ENCODE measurements at regions not wholly inside any gene's neighbourhood (a gene's known extent, or its start where the extent isn't known, plus 50 kb on each side); places are given as distances from the start of the nearest gene placed in this dataset.
"Not testable (repeated sequence)": the region's sequence is repeated elsewhere in the genome, so short reads cannot be mapped to it uniquely, and the experiment has no call there.

GRCh38 chrX:915427-916229 lies 285.0 kb downstream of the SHOX start:
- ChIA-PET CTCF (no interaction called here), POLR2A (ENCODE audit: unreplicated experiment) (no interaction called here)
- intact Hi-C loops (cut with micrococcal nuclease): no loop called here
- no TSS peak for BruUV-seq (replicated peaks)
- DNase-seq (no peak), ATAC-seq (no peak)
- Histone ChIP-seq H2AFZ (ENCODE audit: low read length) (no peak overlapping the region), H3K36me3 (ENCODE audit: low read depth, low read length) (no peaks in the 10 kb centered on the region), H3K4me1 (ENCODE audit: insufficient read depth, low read length) (no peaks in the 10 kb centered on the region), H3K9ac (ENCODE audit: low read length) (no peak overlapping the region), H4K20me1 (ENCODE audit: low read length) (no peaks in the 10 kb centered on the region), H3K27me3 (ENCODE audit: low read length) (0 out of 2 replicates have a peak, but pooled peaks cover 8% of the 10 kb centered on the region), H3K9me3 (ENCODE audit: low read length) (no peaks in the 10 kb centered on the region), H3K79me2 (ENCODE audit: low read length) (no peaks in the 10 kb centered on the region), H3K4me3 (ENCODE audit: low read length) (no peak overlapping the region), H3K4me2 (ENCODE audit: low read length) (no peak overlapping the region), H3K27ac (ENCODE audit: low read length) (no peak overlapping the region), H3K9me2 (replicated peaks; ENCODE audit: low read length) (no peaks in the 10 kb centered on the region), H3F3A (ENCODE audit: low read length, unreplicated experiment) (no peaks in the 10 kb centered on the region)
- TF ChIP-seq EZH2 (IDR thresholded peaks at IDR 0.05; ENCODE audit: low read length, unreplicated experiment) (no peak), CTCF (conservative IDR thresholded peaks at IDR 0.05; ENCODE audit: low read depth, low read length) (no peak), EZH2phosphoT487 (IDR thresholded peaks at IDR 0.05; ENCODE audit: borderline replicate concordance, low read length) (no peak)

GRCh38 chrX:914206-914605 lies 283.6 kb downstream of the SHOX start:
- no peak for TF ChIP-seq EZH2 (IDR thresholded peaks at IDR 0.05; ENCODE audit: low read length, unreplicated experiment)
- TF ChIP-seq CTCF (conservative IDR thresholded peaks at IDR 0.05; ENCODE audit: low read depth, low read length): no peak
- no peak for TF ChIP-seq EZH2phosphoT487 (IDR thresholded peaks at IDR 0.05; ENCODE audit: borderline replicate concordance, low read length)
- H3F3A ChIP-seq (ENCODE audit: low read length, unreplicated experiment): no peaks in the 10 kb centered on the region
- intact Hi-C loops (cut with micrococcal nuclease): no loop called here
- no peaks in the 10 kb centered on the region for H4K20me1 ChIP-seq (ENCODE audit: low read length)
- H3K9ac ChIP-seq (ENCODE audit: low read length): no peak overlapping the region
- POLR2A ChIA-PET (ENCODE audit: unreplicated experiment): no interaction called here
- ATAC-seq (no peak), DNase-seq (no peak)
- no peaks in the 10 kb centered on the region for H3K27me3 ChIP-seq (ENCODE audit: low read length)
- CTCF ChIA-PET: no interaction called here
- no peaks in the 10 kb centered on the region for H3K79me2 ChIP-seq (ENCODE audit: low read length)
- H3K9me2 ChIP-seq (replicated peaks; ENCODE audit: low read length): no peaks in the 10 kb centered on the region
- no peaks in the 10 kb centered on the region for H3K4me1 ChIP-seq (ENCODE audit: insufficient read depth, low read length)
- no peaks in the 10 kb centered on the region for H3K9me3 ChIP-seq (ENCODE audit: low read length)
- no peak overlapping the region for H2AFZ ChIP-seq (ENCODE audit: low read length)
- H3K36me3 ChIP-seq (ENCODE audit: low read depth, low read length): no peaks in the 10 kb centered on the region
- H3K27ac ChIP-seq (ENCODE audit: low read length): no peak overlapping the region
- no peak overlapping the region for H3K4me3 ChIP-seq (ENCODE audit: low read length)
- BruUV-seq (replicated peaks): no TSS peak
- H3K4me2 ChIP-seq (ENCODE audit: low read length): no peak overlapping the region

GRCh38 chrX:912677-913076 lies 282.1 kb downstream of the SHOX start:
- TF ChIP-seq EZH2phosphoT487 (IDR thresholded peaks at IDR 0.05; ENCODE audit: borderline replicate concordance, low read length): no peak
- TF ChIP-seq EZH2 (IDR thresholded peaks at IDR 0.05; ENCODE audit: low read length, unreplicated experiment): no peak
- no peak for TF ChIP-seq CTCF (conservative IDR thresholded peaks at IDR 0.05; ENCODE audit: low read depth, low read length)
- DNase-seq (no peak), ATAC-seq (no peak)
- BruUV-seq (replicated peaks): no TSS peak
- ChIA-PET POLR2A (ENCODE audit: unreplicated experiment) (no interaction called here), CTCF (no interaction called here)
- no peaks in the 10 kb centered on the region for H3K4me1 ChIP-seq (ENCODE audit: insufficient read depth, low read length)
- H3K36me3 ChIP-seq (ENCODE audit: low read depth, low read length): no peaks in the 10 kb centered on the region
- no peaks in the 10 kb centered on the region for H3K9me2 ChIP-seq (replicated peaks; ENCODE audit: low read length)
- intact Hi-C loops (cut with micrococcal nuclease): no loop called here
- no peaks in the 10 kb centered on the region for H4K20me1 ChIP-seq (ENCODE audit: low read length)
- H3K4me3 ChIP-seq (ENCODE audit: low read length): no peak overlapping the region
- H2AFZ ChIP-seq (ENCODE audit: low read length): no peak overlapping the region
- H3K9ac ChIP-seq (ENCODE audit: low read length): no peak overlapping the region
- no peaks in the 10 kb centered on the region for H3K27me3 ChIP-seq (ENCODE audit: low read length)
- no peaks in the 10 kb centered on the region for H3K79me2 ChIP-seq (ENCODE audit: low read length)
- no peaks in the 10 kb centered on the region for H3F3A ChIP-seq (ENCODE audit: low read length, unreplicated experiment)
- no peak overlapping the region for H3K27ac ChIP-seq (ENCODE audit: low read length)
- no peaks in the 10 kb centered on the region for H3K9me3 ChIP-seq (ENCODE audit: low read length)
- no peak overlapping the region for H3K4me2 ChIP-seq (ENCODE audit: low read length)

- ATAC-seq; H3K9me2 ChIP-seq (replicated peaks; ENCODE audit: low read length); H3K4me3 ChIP-seq (ENCODE audit: low read length); H2AFZ ChIP-seq (ENCODE audit: low read length); H3K27me3 ChIP-seq (ENCODE audit: low read length); POLR2A ChIA-PET (ENCODE audit: unreplicated experiment); BruUV-seq (replicated peaks); H3K79me2 ChIP-seq (ENCODE audit: low read length); DNase-seq; CTCF ChIA-PET; H3K27ac ChIP-seq (ENCODE audit: low read length); H3K9ac ChIP-seq (ENCODE audit: low read length); H3K4me2 ChIP-seq (ENCODE audit: low read length); H4K20me1 ChIP-seq (ENCODE audit: low read length); H3K4me1 ChIP-seq (ENCODE audit: insufficient read depth, low read length); H3F3A ChIP-seq (ENCODE audit: low read length, unreplicated experiment); H3K9me3 ChIP-seq (ENCODE audit: low read length); intact Hi-C loops (cut with micrococcal nuclease); H3K36me3 ChIP-seq (ENCODE audit: low read depth, low read length): not testable (repeated sequence)
Measured at GRCh38 chrX:909068-909467, 278.5 kb downstream of the SHOX start.

Measured in PC-3 (cell line).